Jurkat, Clone E6-1 (cell line): ENCODE measurements at regions not wholly inside any gene's neighbourhood (a gene's known extent, or its start where the extent isn't known, plus 50 kb on each side); places are given as distances from the start of the nearest gene placed in this dataset.
A peak's percentile ranks its signal among the peaks of the same experiment; 100 is the strongest.
"Not testable (repeated sequence)": the region's sequence is repeated elsewhere in the genome, so short reads cannot be mapped to it uniquely, and the experiment has no call there.

Experiments
- DNase-seq: peaks from one replicate; pipeline ENCODE4 v3.0.0-alpha.2; 2011; ENCODE audit warnings: low read depth, low spot score
- H3K4me3 ChIP-seq: 2 replicates; pipeline ENCODE4 v1.5.1; 2011; ENCODE audit warnings: mild to moderate bottlenecking, low read length, control low read depth, moderate library complexity

- H3K4me3 ChIP-seq, DNase-seq: not testable (repeated sequence)
Measured at GRCh38 chrX:35221391-35221790, 278.8 kb downstream of the FAM47B start.

- no peak for DNase-seq
- no peak overlapping the region for H3K4me3 ChIP-seq
Measured at GRCh38 chrX:35244088-35244741, 301.6 kb downstream of the FAM47B start.

- H3K4me3 ChIP-seq = no peak overlapping the region
- DNase-seq = no peak
Measured at GRCh38 chrX:35244796-35245508, 302.4 kb downstream of the FAM47B start.

GRCh38 chrX:35251226-35251625, 308.6 kb downstream of the FAM47B start:
- DNase-seq = no peak

GRCh38 chrX:35276115-35276514, 333.5 kb downstream of the FAM47B start:
- DNase-seq = no peak
- H3K4me3 ChIP-seq = no peak overlapping the region

More at GRCh38 chrX:35251226-35251625, 308.6 kb downstream of the FAM47B start:
- no peak overlapping the region for H3K4me3 ChIP-seq

- no peak for DNase-seq
- no peak overlapping the region for H3K4me3 ChIP-seq
Measured at GRCh38 chrX:35285289-35285962, 342.8 kb downstream of the FAM47B start.

GRCh38 chrX:35288657-35289056, 346.1 kb downstream of the FAM47B start:
- no peak for DNase-seq
- no peak overlapping the region for H3K4me3 ChIP-seq

GRCh38 chrX:35289952-35290351, 347.4 kb downstream of the FAM47B start:
- no peak for DNase-seq
- H3K4me3 ChIP-seq = no peak overlapping the region

GRCh38 chrX:35291013-35291412, 348.4 kb downstream of the FAM47B start:
- no peak overlapping the region for H3K4me3 ChIP-seq
- DNase-seq = no peak

GRCh38 chrX:35292522-35292921, 349.9 kb downstream of the FAM47B start:
- DNase-seq = no peak
- no peak overlapping the region for H3K4me3 ChIP-seq

GRCh38 chrX:35305037-35305436, 362.4 kb downstream of the FAM47B start:
- H3K4me3 ChIP-seq, DNase-seq: not testable (repeated sequence)

GRCh38 chrX:35339796-35340195, 397.2 kb downstream of the FAM47B start:
- DNase-seq = no peak
- no peak overlapping the region for H3K4me3 ChIP-seq

- DNase-seq = no peak
- H3K4me3 ChIP-seq = no peak overlapping the region
Measured at GRCh38 chrX:35340465-35340864, 397.9 kb downstream of the FAM47B start.

- H3K4me3 ChIP-seq = no peak overlapping the region
- no peak for DNase-seq
Measured at GRCh38 chrX:35351212-35351611, 408.6 kb downstream of the FAM47B start.

- H3K4me3 ChIP-seq = no peak overlapping the region
- no peak for DNase-seq
Measured at GRCh38 chrX:35351795-35352483, 409.3 kb downstream of the FAM47B start.

- H3K4me3 ChIP-seq = no peak overlapping the region
- DNase-seq = no peak
Measured at GRCh38 chrX:35357656-35358055, 415.1 kb downstream of the FAM47B start.

- no peak overlapping the region for H3K4me3 ChIP-seq
- no peak for DNase-seq
Measured at GRCh38 chrX:35362866-35363265, 420.3 kb downstream of the FAM47B start.

- DNase-seq = no peak
- no peak overlapping the region for H3K4me3 ChIP-seq
Measured at GRCh38 chrX:35374116-35374515, 424.0 kb upstream of the MAGEB16 start.

GRCh38 chrX:35380808-35381700, 417.1 kb upstream of the MAGEB16 start:
- DNase-seq = peak; percentile 11
- no peak overlapping the region for H3K4me3 ChIP-seq
